ENCODE measurements at regions not wholly inside any gene's neighbourhood (a gene's known extent, or its start where the extent isn't known, plus 50 kb on each side); places are given as distances from the start of the nearest gene placed in this dataset.

GRCh38 chr2:238963161-238963970 lies 115.5 kb downstream of the TWIST2 start:
- DNase-seq = no peak

GRCh38 chr2:238963971-238964328 lies 116.1 kb downstream of the TWIST2 start:
- no peak for DNase-seq

GRCh38 chr2:238964544-238965067 lies 116.7 kb downstream of the TWIST2 start:
- no peak for DNase-seq

GRCh38 chr2:238965371-238966071 lies 117.6 kb downstream of the TWIST2 start:
- no peak for DNase-seq

- no peak for DNase-seq
Measured at GRCh38 chr2:238966072-238966937, 118.4 kb downstream of the TWIST2 start.

- DNase-seq = no peak
Measured at GRCh38 chr2:238967031-238967977, 119.4 kb downstream of the TWIST2 start.

- DNase-seq = no peak
Measured at GRCh38 chr2:238967978-238968360, 120.1 kb downstream of the TWIST2 start.

- peak; percentile 13 for DNase-seq
Measured at GRCh38 chr2:238968616-238969384, 120.9 kb downstream of the TWIST2 start.

GRCh38 chr2:238969857-238970256 lies 122.0 kb downstream of the TWIST2 start:
- DNase-seq = no peak

- DNase-seq = peak; percentile 7
Measured at GRCh38 chr2:238970553-238971081, 122.7 kb downstream of the TWIST2 start.

GRCh38 chr2:238971318-238972145 lies 123.6 kb downstream of the TWIST2 start:
- no peak for DNase-seq

- DNase-seq = no peak
Measured at GRCh38 chr2:238972146-238972445, 124.2 kb downstream of the TWIST2 start.

GRCh38 chr2:238973038-238973739 lies 125.3 kb downstream of the TWIST2 start:
- DNase-seq = no peak

- no peak for DNase-seq
Measured at GRCh38 chr2:238974081-238974480, 126.2 kb downstream of the TWIST2 start.

- DNase-seq = no peak
Measured at GRCh38 chr2:238974501-238975166, 126.7 kb downstream of the TWIST2 start.

- no peak for DNase-seq
Measured at GRCh38 chr2:238975408-238975807, 127.5 kb downstream of the TWIST2 start.

- no peak for DNase-seq
Measured at GRCh38 chr2:238978497-238978896, 130.6 kb downstream of the TWIST2 start.

GRCh38 chr2:238979636-238980035 lies 131.8 kb downstream of the TWIST2 start:
- DNase-seq = no peak
